ENCODE measurements at regions not wholly inside any gene's neighbourhood (a gene's known extent, or its start where the extent isn't known, plus 50 kb on each side); places are given as distances from the start of the nearest gene placed in this dataset.
A peak's percentile ranks its signal among the peaks of the same experiment; 100 is the strongest.

GRCh38 chr13:68584776-68585175, 1354.6 kb upstream of the PCDH9 start:
- H3K9me3 ChIP-seq (ENCODE audit: control insufficient read depth, insufficient read depth, low read depth, low read length), result no peaks in the 10 kb centered on the region
- no peak overlapping the region for H3K4me3 ChIP-seq (ENCODE audit: low read depth in 2 of 2, low read length in 2 of 2)
- BruUV-seq (replicated peaks), result no TSS peak
- ChIA-PET CTCF (no interaction called here), POLR2A (no interaction called here)
- intact Hi-C loops (cut with micrococcal nuclease; ENCODE audit: unreplicated experiment), result no loop called here
- DNase-seq (ENCODE audit: low read depth, low spot score), result no peak
- in situ Hi-C loops (cut with HindIII; ENCODE audit: low pct_unique_long_range_greater_than_20kb, low sequenced_read_pairs), result no loop called here
- no peak for TF ChIP-seq TCF7L2 (IDR thresholded peaks at IDR 0.05; ENCODE audit: low read depth, low read length)
- TF ChIP-seq, protein P1, sequence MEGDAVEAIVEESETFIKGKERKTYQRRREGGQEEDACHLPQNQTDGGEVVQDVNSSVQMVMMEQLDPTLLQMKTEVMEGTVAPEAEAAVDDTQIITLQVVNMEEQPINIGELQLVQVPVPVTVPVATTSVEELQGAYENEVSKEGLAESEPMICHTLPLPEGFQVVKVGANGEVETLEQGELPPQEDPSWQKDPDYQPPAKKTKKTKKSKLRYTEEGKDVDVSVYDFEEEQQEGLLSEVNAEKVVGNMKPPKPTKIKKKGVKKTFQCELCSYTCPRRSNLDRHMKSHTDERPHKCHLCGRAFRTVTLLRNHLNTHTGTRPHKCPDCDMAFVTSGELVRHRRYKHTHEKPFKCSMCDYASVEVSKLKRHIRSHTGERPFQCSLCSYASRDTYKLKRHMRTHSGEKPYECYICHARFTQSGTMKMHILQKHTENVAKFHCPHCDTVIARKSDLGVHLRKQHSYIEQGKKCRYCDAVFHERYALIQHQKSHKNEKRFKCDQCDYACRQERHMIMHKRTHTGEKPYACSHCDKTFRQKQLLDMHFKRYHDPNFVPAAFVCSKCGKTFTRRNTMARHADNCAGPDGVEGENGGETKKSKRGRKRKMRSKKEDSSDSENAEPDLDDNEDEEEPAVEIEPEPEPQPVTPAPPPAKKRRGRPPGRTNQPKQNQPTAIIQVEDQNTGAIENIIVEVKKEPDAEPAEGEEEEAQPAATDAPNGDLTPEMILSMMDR (IDR thresholded peaks at IDR 0.05), result no peak
- no peak for TF ChIP-seq POLR2AphosphoS5 (IDR thresholded peaks at IDR 0.05; ENCODE audit: low read depth, low read length)
- TF ChIP-seq SIN3A (IDR thresholded peaks at IDR 0.05; ENCODE audit: borderline replicate concordance, insufficient read depth, low read depth, low read length), result no peak
- no peak for TF ChIP-seq REST (IDR thresholded peaks at IDR 0.05; ENCODE audit: insufficient read depth in 1 of 2, low read depth in 2 of 2, low read length in 1 of 2)
- H3K36me3 ChIP-seq (ENCODE audit: control insufficient read depth, insufficient read depth, low read length), result no peaks in the 10 kb centered on the region
- no peaks in the 10 kb centered on the region for H3K27me3 ChIP-seq (ENCODE audit: control insufficient read depth, insufficient read depth, low read length)
- no peaks in the 10 kb centered on the region for H3K4me1 ChIP-seq (ENCODE audit: control insufficient read depth, insufficient read depth, low read length)
- no peak overlapping the region for H3K27ac ChIP-seq (ENCODE audit: low read length)
- no peak for ATAC-seq

- Histone ChIP-seq H3K36me3 (ENCODE audit: control insufficient read depth, insufficient read depth, low read length) (no peaks in the 10 kb centered on the region), H3K4me1 (ENCODE audit: control insufficient read depth, insufficient read depth, low read length) (no peaks in the 10 kb centered on the region), H3K9me3 (ENCODE audit: control insufficient read depth, insufficient read depth, low read depth, low read length) (no peaks in the 10 kb centered on the region), H3K4me3 (ENCODE audit: low read depth in 2 of 2, low read length in 2 of 2) (no peak overlapping the region), H3K27ac (ENCODE audit: low read length) (no peak overlapping the region; the same call in 1 of the 2 replicates), H3K27me3 (ENCODE audit: control insufficient read depth, insufficient read depth, low read length) (no peaks in the 10 kb centered on the region)
- peak; percentile 46; the same call in 1 of the 2 replicates for TF ChIP-seq TCF7L2 (IDR thresholded peaks at IDR 0.05; ENCODE audit: low read depth, low read length)
- TF ChIP-seq POLR2AphosphoS5 (IDR thresholded peaks at IDR 0.05; ENCODE audit: low read depth, low read length), result no peak
- ChIA-PET CTCF (no interaction called here), POLR2A (no interaction called here)
- BruUV-seq (replicated peaks), result no TSS peak
- no peak for ATAC-seq
- intact Hi-C loops (cut with micrococcal nuclease; ENCODE audit: unreplicated experiment) (no loop called here), in situ Hi-C loops (cut with HindIII; ENCODE audit: low pct_unique_long_range_greater_than_20kb, low sequenced_read_pairs) (no loop called here)
- DNase-seq (ENCODE audit: low read depth, low spot score), result no peak
Measured at GRCh38 chr13:68574053-68574452, 1343.9 kb upstream of the PCDH9 start.

DNA sequence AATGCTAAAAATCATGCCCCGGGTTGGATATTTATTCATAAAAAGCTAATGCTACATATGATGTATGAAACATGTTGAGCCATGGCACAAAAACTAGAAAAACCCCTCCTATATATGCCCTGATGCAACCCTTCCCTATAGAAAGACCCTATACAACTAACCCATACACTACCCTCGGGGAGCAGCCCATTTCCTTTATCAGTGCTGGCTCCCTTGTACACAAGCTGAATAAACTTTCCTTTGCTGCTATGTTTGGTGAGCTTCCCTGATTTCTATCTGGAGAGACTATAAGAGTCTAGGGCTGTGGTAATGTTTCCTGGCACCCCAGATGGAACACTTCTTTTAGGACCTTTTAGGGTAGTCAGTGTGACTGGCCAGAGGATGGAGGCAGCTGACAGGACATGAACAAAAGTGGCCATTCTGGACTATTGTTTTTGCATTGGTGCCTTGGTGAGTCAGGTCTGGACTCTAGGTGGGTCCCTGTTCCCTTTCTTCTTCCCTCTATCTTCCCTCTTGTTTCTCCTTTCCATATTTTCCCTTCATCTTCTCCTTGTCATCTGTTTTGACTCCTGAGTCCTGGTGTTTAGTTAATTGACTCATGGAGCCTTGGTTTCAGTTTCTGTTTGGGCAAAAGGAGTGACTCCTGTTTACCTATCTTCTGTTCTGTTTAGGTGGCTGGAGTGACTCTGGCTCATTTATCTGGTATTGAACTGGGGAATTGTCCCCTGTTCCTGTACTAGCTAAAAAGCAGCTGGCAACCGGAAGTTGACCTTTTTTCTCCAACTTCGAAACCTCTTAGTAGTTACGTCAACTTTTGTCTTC, 1321.8 kb upstream of the PCDH9 start:
- in situ Hi-C loops (cut with HindIII; ENCODE audit: low pct_unique_long_range_greater_than_20kb, low sequenced_read_pairs), result no loop called here
- POLR2A ChIA-PET, result no interaction called here

More for the DNA sequence above, 1321.8 kb upstream of the PCDH9 start:
- no TSS peak for BruUV-seq (replicated peaks)
- Histone ChIP-seq H3K27me3 (ENCODE audit: control insufficient read depth, insufficient read depth, low read length) (no peaks in the 10 kb centered on the region), H3K36me3 (ENCODE audit: control insufficient read depth, insufficient read depth, low read length) (no peaks in the 10 kb centered on the region), H3K4me3 (ENCODE audit: low read depth in 2 of 2, low read length in 2 of 2) (no peak overlapping the region), H3K9me3 (ENCODE audit: control insufficient read depth, insufficient read depth, low read depth, low read length) (no peaks in the 10 kb centered on the region), H3K27ac (ENCODE audit: low read length) (peak overlapping the region; percentile 39; the same call in 1 of the 2 replicates), H3K4me1 (ENCODE audit: control insufficient read depth, insufficient read depth, low read length) (no peaks in the 10 kb centered on the region)
- DNase-seq (ENCODE audit: low read depth, low spot score), result peak; percentile 5
- CTCF ChIA-PET, result no interaction called here
- TF ChIP-seq SIN3A (IDR thresholded peaks at IDR 0.05; ENCODE audit: borderline replicate concordance, insufficient read depth, low read depth, low read length), result no peak
- no peak for TF ChIP-seq POLR2AphosphoS5 (IDR thresholded peaks at IDR 0.05; ENCODE audit: low read depth, low read length)
- intact Hi-C loops (cut with micrococcal nuclease; ENCODE audit: unreplicated experiment), result no loop called here
- ATAC-seq, result no peak
